ENCODE measurements at regions not wholly inside any gene's neighbourhood (a gene's known extent, or its start where the extent isn't known, plus 50 kb on each side); places are given as distances from the start of the nearest gene placed in this dataset.

GRCh38 chr18:1676387-1676786 is 771.7 kb downstream of the ADCYAP1 start:
- no peak for TF ChIP-seq CTCF (IDR thresholded peaks at IDR 0.05; ENCODE audit: insufficient read depth, low read length)
- TF ChIP-seq POLR2AphosphoS5 (IDR thresholded peaks at IDR 0.05; ENCODE audit: low read depth): no peak

Data from HL-60 (cell line).